ENCODE measurements at regions not wholly inside any gene's neighbourhood (a gene's known extent, or its start where the extent isn't known, plus 50 kb on each side); places are given as distances from the start of the nearest gene placed in this dataset.
"Not testable (repeated sequence)": the region's sequence is repeated elsewhere in the genome, so short reads cannot be mapped to it uniquely, and the experiment has no call there.

DNA sequence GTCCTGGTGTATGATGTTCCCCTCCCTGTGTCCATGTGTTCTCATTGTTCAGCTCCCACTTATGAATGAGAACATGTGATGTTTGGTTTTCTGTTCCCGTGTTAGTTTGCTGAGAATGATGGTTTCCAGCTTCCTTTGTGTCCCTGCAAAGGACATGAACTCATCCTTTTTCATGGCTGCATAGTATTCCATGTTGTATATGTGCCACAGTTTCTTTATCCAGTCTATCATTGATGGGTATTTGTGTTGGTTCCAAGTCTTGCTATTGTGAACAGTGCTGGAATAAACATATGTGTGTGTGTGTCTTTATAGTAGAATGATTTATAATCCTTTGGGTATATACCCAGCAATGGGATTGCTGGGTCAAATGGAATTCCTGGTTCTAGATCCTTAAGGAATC is 1427.3 kb upstream of the SLC10A2 start:
- H3K4me3 Mint-ChIP-seq; ATAC-seq; H3K36me3 ChIP-seq (ENCODE audit: control insufficient read depth in 2 of 3, insufficient read depth in 3 of 3, low read length in 3 of 3); DNase-seq; CTCF ChIA-PET; H3K27me3 Mint-ChIP-seq; H3K4me3 ChIP-seq (ENCODE audit: low read length); H3K36me3 Mint-ChIP-seq; H3K27ac ChIP-seq (ENCODE audit: low read depth, low read length); H3K9me3 ChIP-seq (ENCODE audit: control insufficient read depth in 2 of 3, low read length in 3 of 3); H3K4me1 Mint-ChIP-seq; POLR2A ChIA-PET; H3K27me3 ChIP-seq (ENCODE audit: control insufficient read depth in 2 of 2, insufficient read depth in 2 of 2, low read length in 2 of 2); H3K4me1 ChIP-seq (ENCODE audit: control insufficient read depth in 2 of 2, insufficient read depth in 2 of 2, low read length in 2 of 2); intact Hi-C loops (cut with micrococcal nuclease): not testable (repeated sequence)
- peaks cover 0 to 16% (median 4%) of the 10 kb centered on the region in 11 donors for H3K9me3 Mint-ChIP-seq
- H3K27ac Mint-ChIP-seq, result peak overlapping the region in 1 of 9 donors; percentile 26

- Histone ChIP-seq H3K4me3 (ENCODE audit: low read length) (no peak overlapping the region), H3K4me1 (ENCODE audit: control insufficient read depth in 2 of 2, insufficient read depth in 2 of 2, low read length in 2 of 2) (no peaks in the 10 kb centered on the region), H3K27me3 (ENCODE audit: control insufficient read depth in 2 of 2, insufficient read depth in 2 of 2, low read length in 2 of 2) (no peaks in the 10 kb centered on the region), H3K9me3 (ENCODE audit: control insufficient read depth in 2 of 3, low read length in 3 of 3) (no peaks in the 10 kb centered on the region), H3K36me3 (ENCODE audit: control insufficient read depth in 2 of 3, insufficient read depth in 3 of 3, low read length in 3 of 3) (no peaks in the 10 kb centered on the region), H3K27ac (ENCODE audit: low read depth, low read length) (no peak overlapping the region)
- ATAC-seq, result no peak
- peaks cover 0 to 16% (median 4%) of the 10 kb centered on the region in 11 donors for H3K9me3 Mint-ChIP-seq
- CTCF ChIA-PET, result no interaction called here
- no peak overlapping the region for H3K27ac Mint-ChIP-seq
- H3K27me3 Mint-ChIP-seq, result no peaks in the 10 kb centered on the region
- POLR2A ChIA-PET, result no interaction called here
- intact Hi-C loops (cut with micrococcal nuclease), result no loop called here
- no peak overlapping the region for H3K4me3 Mint-ChIP-seq
- no peak for DNase-seq
- H3K36me3 Mint-ChIP-seq, result no peaks in the 10 kb centered on the region
- H3K4me1 Mint-ChIP-seq, result no peaks in the 10 kb centered on the region
Measured at GRCh38 chr13:104491916-104492315, 1425.7 kb upstream of the SLC10A2 start.

GRCh38 chr13:104487006-104487405 is 1420.8 kb upstream of the SLC10A2 start:
- no peak overlapping the region for H3K4me3 Mint-ChIP-seq
- DNase-seq (no peak), ATAC-seq (no peak)
- Histone ChIP-seq H3K9me3 (ENCODE audit: control insufficient read depth in 2 of 3, low read length in 3 of 3) (no peaks in the 10 kb centered on the region), H3K36me3 (ENCODE audit: control insufficient read depth in 2 of 3, insufficient read depth in 3 of 3, low read length in 3 of 3) (no peaks in the 10 kb centered on the region), H3K27me3 (ENCODE audit: control insufficient read depth in 2 of 2, insufficient read depth in 2 of 2, low read length in 2 of 2) (no peaks in the 10 kb centered on the region), H3K4me3 (ENCODE audit: low read length) (no peak overlapping the region), H3K4me1 (ENCODE audit: control insufficient read depth in 2 of 2, insufficient read depth in 2 of 2, low read length in 2 of 2) (no peaks in the 10 kb centered on the region), H3K27ac (ENCODE audit: low read depth, low read length) (no peak overlapping the region)
- POLR2A ChIA-PET, result no interaction called here
- no peaks in the 10 kb centered on the region for H3K36me3 Mint-ChIP-seq
- intact Hi-C loops (cut with micrococcal nuclease), result no loop called here
- no peaks in the 10 kb centered on the region for H3K27me3 Mint-ChIP-seq
- H3K27ac Mint-ChIP-seq, result no peak overlapping the region
- H3K4me1 Mint-ChIP-seq, result no peaks in the 10 kb centered on the region
- CTCF ChIA-PET, result no interaction called here
- H3K9me3 Mint-ChIP-seq, result peaks cover 0 to 2% (median 0%) of the 10 kb centered on the region in 11 donors

- H3K4me1 Mint-ChIP-seq, result no peaks in the 10 kb centered on the region
- DNase-seq (no peak), ATAC-seq (no peak)
- Histone ChIP-seq H3K9me3 (ENCODE audit: control insufficient read depth in 2 of 3, low read length in 3 of 3) (no peaks in the 10 kb centered on the region), H3K27ac (ENCODE audit: low read depth, low read length) (no peak overlapping the region), H3K36me3 (ENCODE audit: control insufficient read depth in 2 of 3, insufficient read depth in 3 of 3, low read length in 3 of 3) (no peaks in the 10 kb centered on the region), H3K27me3 (ENCODE audit: control insufficient read depth in 2 of 2, insufficient read depth in 2 of 2, low read length in 2 of 2) (no peaks in the 10 kb centered on the region), H3K4me3 (ENCODE audit: low read length) (no peak overlapping the region), H3K4me1 (ENCODE audit: control insufficient read depth in 2 of 2, insufficient read depth in 2 of 2, low read length in 2 of 2) (no peaks in the 10 kb centered on the region)
- H3K9me3 Mint-ChIP-seq, result peaks cover 0 to under 1% (median 0%) of the 10 kb centered on the region in 11 donors
- no peaks in the 10 kb centered on the region for H3K27me3 Mint-ChIP-seq
- H3K4me3 Mint-ChIP-seq, result no peak overlapping the region
- H3K36me3 Mint-ChIP-seq, result no peaks in the 10 kb centered on the region
- POLR2A ChIA-PET, result no interaction called here
- no peak overlapping the region for H3K27ac Mint-ChIP-seq
- CTCF ChIA-PET, result no interaction called here
- intact Hi-C loops (cut with micrococcal nuclease), result no loop called here
Measured at GRCh38 chr13:104485571-104485970, 1419.4 kb upstream of the SLC10A2 start.

GRCh38 chr13:104483631-104484030 is 1417.4 kb upstream of the SLC10A2 start:
- Mint-ChIP-seq H3K27me3 (no peaks in the 10 kb centered on the region), H3K4me3 (no peak overlapping the region), H3K9me3 (peaks cover 0 to 18% (median 3%) of the 10 kb centered on the region in 11 donors), H3K4me1 (no peaks in the 10 kb centered on the region), H3K27ac (no peak overlapping the region), H3K36me3 (no peaks in the 10 kb centered on the region)
- H3K36me3 ChIP-seq (ENCODE audit: control insufficient read depth in 2 of 3, insufficient read depth in 3 of 3, low read length in 3 of 3), result no peaks in the 10 kb centered on the region
- intact Hi-C loops (cut with micrococcal nuclease), result no loop called here
- ChIA-PET POLR2A (no interaction called here), CTCF (no interaction called here)
- ATAC-seq, result no peak
- no peaks in the 10 kb centered on the region for H3K4me1 ChIP-seq (ENCODE audit: control insufficient read depth in 2 of 2, insufficient read depth in 2 of 2, low read length in 2 of 2)
- no peak for DNase-seq
- no peak overlapping the region for H3K4me3 ChIP-seq (ENCODE audit: low read length)
- H3K27me3 ChIP-seq (ENCODE audit: control insufficient read depth in 2 of 2, insufficient read depth in 2 of 2, low read length in 2 of 2), result no peaks in the 10 kb centered on the region
- peaks cover 0 to 4% (median 0%) of the 10 kb centered on the region in 3 experiments for H3K9me3 ChIP-seq (ENCODE audit: control insufficient read depth in 2 of 3, low read length in 3 of 3)
- H3K27ac ChIP-seq (ENCODE audit: low read depth, low read length), result no peak overlapping the region

DNA sequence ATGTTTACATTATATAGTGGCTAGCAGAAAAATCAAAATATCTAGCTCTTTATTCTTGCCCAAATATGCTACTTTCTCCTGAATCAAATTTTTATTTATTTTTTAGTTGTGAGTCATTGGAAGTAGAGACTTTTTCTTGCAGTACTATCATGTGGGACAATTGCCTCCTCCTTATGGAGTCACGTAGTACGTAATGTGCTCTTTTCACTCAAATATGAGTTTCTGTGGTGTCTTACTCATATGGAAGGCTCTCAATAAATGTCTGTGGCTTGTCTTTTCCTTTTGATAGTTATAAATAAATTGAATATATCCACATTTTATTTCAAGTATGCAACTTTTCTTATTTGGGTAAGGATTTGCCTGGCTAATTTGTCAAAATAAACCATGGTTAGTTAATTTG is 1411.0 kb upstream of the SLC10A2 start:
- H3K27ac ChIP-seq (ENCODE audit: low read depth, low read length), result no peak overlapping the region
- H3K9me3 Mint-ChIP-seq, result peaks cover 0 to 26% (median 9%) of the 10 kb centered on the region in 11 donors
- H3K9me3 ChIP-seq (ENCODE audit: control insufficient read depth in 2 of 3, low read length in 3 of 3), result peaks cover 0 to 4% (median 0%) of the 10 kb centered on the region in 3 experiments
- no peak overlapping the region for H3K4me3 Mint-ChIP-seq
- DNase-seq (no peak), ATAC-seq (no peak)
- H3K36me3 ChIP-seq (ENCODE audit: control insufficient read depth in 2 of 3, insufficient read depth in 3 of 3, low read length in 3 of 3), result no peaks in the 10 kb centered on the region
- no peaks in the 10 kb centered on the region for H3K4me1 Mint-ChIP-seq
- no peaks in the 10 kb centered on the region for H3K27me3 ChIP-seq (ENCODE audit: control insufficient read depth in 2 of 2, insufficient read depth in 2 of 2, low read length in 2 of 2)
- no peaks in the 10 kb centered on the region for H3K27me3 Mint-ChIP-seq
- no peaks in the 10 kb centered on the region for H3K36me3 Mint-ChIP-seq
- H3K4me3 ChIP-seq (ENCODE audit: low read length), result no peak overlapping the region
- no peaks in the 10 kb centered on the region for H3K4me1 ChIP-seq (ENCODE audit: control insufficient read depth in 2 of 2, insufficient read depth in 2 of 2, low read length in 2 of 2)
- intact Hi-C loops (cut with micrococcal nuclease), result no loop called here
- ChIA-PET CTCF (no interaction called here), POLR2A (no interaction called here)
- no peak overlapping the region for H3K27ac Mint-ChIP-seq

- H3K27me3 Mint-ChIP-seq, result no peaks in the 10 kb centered on the region
- Histone ChIP-seq H3K4me3 (ENCODE audit: low read length) (no peak overlapping the region), H3K36me3 (ENCODE audit: control insufficient read depth in 2 of 3, insufficient read depth in 3 of 3, low read length in 3 of 3) (no peaks in the 10 kb centered on the region), H3K27me3 (ENCODE audit: control insufficient read depth in 2 of 2, insufficient read depth in 2 of 2, low read length in 2 of 2) (no peaks in the 10 kb centered on the region), H3K9me3 (ENCODE audit: control insufficient read depth in 2 of 3, low read length in 3 of 3) (no peaks in the 10 kb centered on the region), H3K27ac (ENCODE audit: low read depth, low read length) (no peak overlapping the region), H3K4me1 (ENCODE audit: control insufficient read depth in 2 of 2, insufficient read depth in 2 of 2, low read length in 2 of 2) (no peaks in the 10 kb centered on the region)
- H3K36me3 Mint-ChIP-seq, result no peaks in the 10 kb centered on the region
- no peak overlapping the region for H3K4me3 Mint-ChIP-seq
- H3K9me3 Mint-ChIP-seq, result peaks cover 0 to 20% (median 5%) of the 10 kb centered on the region in 11 donors
- no peaks in the 10 kb centered on the region for H3K4me1 Mint-ChIP-seq
- no peak for DNase-seq
- no peak overlapping the region for H3K27ac Mint-ChIP-seq
- intact Hi-C loops (cut with micrococcal nuclease), result no loop called here
- ChIA-PET CTCF (no interaction called here), POLR2A (no interaction called here)
- no peak for ATAC-seq
Measured at GRCh38 chr13:104473936-104474335, 1407.7 kb upstream of the SLC10A2 start.
